Natural killer cell (primary cell): ENCODE measurements at regions not wholly inside any gene's neighbourhood (a gene's known extent, or its start where the extent isn't known, plus 50 kb on each side); places are given as distances from the start of the nearest gene placed in this dataset.
"Not testable (repeated sequence)": the region's sequence is repeated elsewhere in the genome, so short reads cannot be mapped to it uniquely, and the experiment has no call there.

Experiments used
- ATAC-seq, 3 donors: fragments of 150-1000 bp in 2 of 3; fragments of 200-7000 bp in 1 of 3; cut with Tn5 transposase; 1 replicate in 1 of 3; 2 replicates in 2 of 3; pipeline ENCODE4 v1.10.0; 2021; ENCODE audit warnings: mild to moderate bottlenecking in 2 of 3, moderate library complexity in 2 of 3
- DNase-seq, 2 donors: peaks; one replicate each; pipeline versions ENCODE4 v3.0.0 to v3.0.0-alpha.2; 2013 to 2021; ENCODE audit warnings: mixed read lengths in 1 of 2
- H3K27ac ChIP-seq: one replicate; pipeline ENCODE4 v1.5.1; 2013; ENCODE audit warnings: mild to moderate bottlenecking, low read length
- H3K27me3 ChIP-seq: one replicate; pipeline ENCODE4 v1.6.1; 2013; ENCODE audit warnings: low read length; ENCODE audit not compliant: control insufficient read depth, insufficient read depth
- H3K36me3 ChIP-seq: one replicate; pipeline ENCODE4 v1.6.1; 2013; ENCODE audit warnings: low read length; ENCODE audit not compliant: control insufficient read depth, insufficient read depth
- H3K4me1 ChIP-seq: one replicate; pipeline ENCODE4 v1.6.1; 2013; ENCODE audit warnings: low read length; ENCODE audit not compliant: control insufficient read depth, insufficient read depth
- H3K4me3 ChIP-seq: one replicate; pipeline ENCODE4 v1.5.1; 2013; ENCODE audit warnings: low read length
- H3K9me3 ChIP-seq: one replicate; pipeline ENCODE4 v1.6.1; 2013; ENCODE audit warnings: low read length; ENCODE audit not compliant: control insufficient read depth, insufficient read depth
- H3K27ac Mint-ChIP-seq, 2 donors: one replicate each; pipeline ENCODE4 v1.8.0; 2022; ENCODE audit warnings: mild to moderate bottlenecking in 2 of 2, mixed read lengths in 2 of 2, moderate library complexity in 1 of 2
- H3K27me3 Mint-ChIP-seq, 2 donors: one replicate each; pipeline ENCODE4 v1.8.0; 2022; ENCODE audit warnings: low read depth in 2 of 2, mixed read lengths in 2 of 2
- H3K36me3 Mint-ChIP-seq: one replicate; pipeline ENCODE4 v1.8.0; 2022; ENCODE audit warnings: mixed read lengths
- H3K4me1 Mint-ChIP-seq, 2 donors: one replicate each; pipeline ENCODE4 v1.8.0; 2022; ENCODE audit warnings: mixed read lengths in 2 of 2
- H3K4me3 Mint-ChIP-seq: one replicate; pipeline ENCODE4 v1.8.0; 2022; ENCODE audit warnings: mild to moderate bottlenecking, moderate library complexity, mixed read lengths
- H3K9me3 Mint-ChIP-seq, 2 donors: one replicate each; pipeline ENCODE4 v1.8.0; 2022; ENCODE audit warnings: mixed read lengths in 2 of 2
- WGBS: methylation state at CpG from one replicate; pipeline ENCODE4 v1.1.7; 2013; ENCODE audit warnings: missing lambda C conversion rate; ENCODE audit not compliant: insufficient coverage; 5-methylcytosine and 5-hydroxymethylcytosine counted together
- intact Hi-C: fragments of 100-400 bp; cut with micrococcal nuclease; formaldehyde crosslinking; loops from one replicate; pipeline ENCODE4 v1.14.2; 2022
- TF ChIP-seq, protein P1 (sequence below): fragments of 200-600 bp; IDR thresholded peaks from one replicate; pipeline ENCODE4 v1.8.0; 2022; ENCODE audit warnings: antibody characterized with exemption

DNA sequence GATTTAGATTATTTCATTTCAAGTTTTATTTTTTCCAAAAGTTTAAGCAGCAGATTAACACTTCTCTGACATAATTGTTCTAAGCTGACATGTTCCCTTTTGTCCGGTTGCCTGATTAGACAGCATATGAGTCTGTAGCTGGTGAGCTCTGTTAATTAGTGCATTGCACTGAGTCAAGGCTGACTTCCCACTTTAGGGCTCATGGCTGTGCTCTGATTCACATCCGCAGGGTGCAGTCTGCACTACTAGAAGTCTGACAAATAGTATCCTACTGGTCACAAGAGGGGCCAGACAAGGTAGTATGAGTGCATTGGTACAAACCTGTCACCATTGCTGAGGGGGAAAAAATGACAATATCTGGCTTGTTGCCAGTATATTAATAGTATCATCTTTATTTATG is 443.9 kb upstream of the ZNF804A start:
- Mint-ChIP-seq H3K4me1 (no peaks in the 10 kb centered on the region), H3K27ac (no peak overlapping the region), H3K36me3 (peaks cover 9% of the 10 kb centered on the region), H3K27me3 (no peaks in the 10 kb centered on the region), H3K9me3 (peaks cover 24 to 29% of the 10 kb centered on the region in 2 donors), H3K4me3 (no peak overlapping the region)
- H3K36me3 ChIP-seq: no peaks in the 10 kb centered on the region
- TF ChIP-seq, protein P1, sequence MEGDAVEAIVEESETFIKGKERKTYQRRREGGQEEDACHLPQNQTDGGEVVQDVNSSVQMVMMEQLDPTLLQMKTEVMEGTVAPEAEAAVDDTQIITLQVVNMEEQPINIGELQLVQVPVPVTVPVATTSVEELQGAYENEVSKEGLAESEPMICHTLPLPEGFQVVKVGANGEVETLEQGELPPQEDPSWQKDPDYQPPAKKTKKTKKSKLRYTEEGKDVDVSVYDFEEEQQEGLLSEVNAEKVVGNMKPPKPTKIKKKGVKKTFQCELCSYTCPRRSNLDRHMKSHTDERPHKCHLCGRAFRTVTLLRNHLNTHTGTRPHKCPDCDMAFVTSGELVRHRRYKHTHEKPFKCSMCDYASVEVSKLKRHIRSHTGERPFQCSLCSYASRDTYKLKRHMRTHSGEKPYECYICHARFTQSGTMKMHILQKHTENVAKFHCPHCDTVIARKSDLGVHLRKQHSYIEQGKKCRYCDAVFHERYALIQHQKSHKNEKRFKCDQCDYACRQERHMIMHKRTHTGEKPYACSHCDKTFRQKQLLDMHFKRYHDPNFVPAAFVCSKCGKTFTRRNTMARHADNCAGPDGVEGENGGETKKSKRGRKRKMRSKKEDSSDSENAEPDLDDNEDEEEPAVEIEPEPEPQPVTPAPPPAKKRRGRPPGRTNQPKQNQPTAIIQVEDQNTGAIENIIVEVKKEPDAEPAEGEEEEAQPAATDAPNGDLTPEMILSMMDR: no peak
- intact Hi-C loops: no loop called here
- no peaks in the 10 kb centered on the region for H3K27me3 ChIP-seq
- H3K4me1 ChIP-seq: no peaks in the 10 kb centered on the region
- H3K4me3 ChIP-seq: no peak overlapping the region
- H3K9me3 ChIP-seq: peaks cover 3% of the 10 kb centered on the region
- no peak for DNase-seq
- H3K27ac ChIP-seq: no peak overlapping the region
- WGBS: 85% methylated on average over 2 of the region's 2 CpGs
- no peak for ATAC-seq

DNA sequence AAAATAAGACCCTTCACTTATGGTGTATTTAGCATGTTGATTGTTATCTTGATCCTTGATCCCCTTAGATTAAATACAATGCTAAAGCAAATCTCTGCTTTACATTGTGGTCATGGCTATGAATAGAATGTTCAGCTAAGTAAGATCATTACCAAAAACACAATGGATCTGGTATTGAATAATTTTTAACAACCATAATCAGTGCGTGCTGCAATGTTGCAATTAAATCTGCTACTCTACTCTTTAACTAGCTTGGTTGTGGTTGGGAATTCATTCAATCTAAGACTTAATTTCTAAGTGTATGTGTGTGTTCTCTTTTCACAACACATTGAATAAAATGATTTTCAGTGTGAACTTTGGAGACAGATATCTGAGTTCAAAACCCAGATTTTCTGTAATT is 442.5 kb upstream of the ZNF804A start:
- no peaks in the 10 kb centered on the region for H3K36me3 ChIP-seq
- intact Hi-C loops: no loop called here

DNA sequence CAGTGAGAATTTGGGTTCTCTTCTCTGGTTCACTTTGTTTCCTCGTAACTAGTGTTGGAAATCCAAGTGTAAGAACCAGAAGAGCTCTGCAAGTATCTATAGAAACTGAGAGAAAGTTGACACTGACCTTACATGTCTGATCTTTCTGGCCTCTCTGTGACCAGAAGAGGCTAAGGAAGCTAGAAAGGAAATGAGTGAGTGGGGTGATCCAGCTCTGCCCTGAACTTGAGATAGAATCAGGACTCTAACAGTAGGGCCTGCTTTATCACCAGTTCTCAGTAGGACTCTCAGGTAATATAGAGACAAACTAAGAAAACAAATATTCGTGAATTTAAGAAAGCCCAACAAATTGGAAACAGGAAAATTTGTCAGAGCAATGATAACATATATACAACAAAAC is 441.2 kb upstream of the ZNF804A start:
- Mint-ChIP-seq H3K36me3 (peaks cover 13% of the 10 kb centered on the region), H3K27me3 (no peaks in the 10 kb centered on the region), H3K9me3 (peaks cover 24 to 29% of the 10 kb centered on the region in 2 donors), H3K4me1 (no peaks in the 10 kb centered on the region), H3K27ac (no peak overlapping the region), H3K4me3 (no peak overlapping the region)
- Histone ChIP-seq H3K27ac (no peak overlapping the region), H3K27me3 (no peaks in the 10 kb centered on the region), H3K9me3 (no peaks in the 10 kb centered on the region), H3K4me3 (no peak overlapping the region), H3K36me3 (no peaks in the 10 kb centered on the region), H3K4me1 (no peaks in the 10 kb centered on the region)
- DNase-seq: no peak
- 0% methylated on average over 1 of the region's 2 CpGs for WGBS
- ATAC-seq: no peak
- TF ChIP-seq, protein P1: no peak
- intact Hi-C loops: no loop called here

More for the DNA sequence above, 442.5 kb upstream of the ZNF804A start:
- Histone ChIP-seq H3K4me1 (no peaks in the 10 kb centered on the region), H3K9me3 (no peaks in the 10 kb centered on the region), H3K4me3 (no peak overlapping the region), H3K27ac (no peak overlapping the region), H3K27me3 (no peaks in the 10 kb centered on the region)
- Mint-ChIP-seq H3K9me3 (peaks cover 23 to 28% of the 10 kb centered on the region in 2 donors), H3K27me3 (no peaks in the 10 kb centered on the region), H3K36me3 (peaks cover 13% of the 10 kb centered on the region), H3K4me3 (no peak overlapping the region), H3K27ac (no peak overlapping the region), H3K4me1 (no peaks in the 10 kb centered on the region)
- no CpG with 5 or more reads among the region's 1 CpG for WGBS
- TF ChIP-seq, protein P1: no peak
- ATAC-seq (no peak), DNase-seq (no peak)

DNA sequence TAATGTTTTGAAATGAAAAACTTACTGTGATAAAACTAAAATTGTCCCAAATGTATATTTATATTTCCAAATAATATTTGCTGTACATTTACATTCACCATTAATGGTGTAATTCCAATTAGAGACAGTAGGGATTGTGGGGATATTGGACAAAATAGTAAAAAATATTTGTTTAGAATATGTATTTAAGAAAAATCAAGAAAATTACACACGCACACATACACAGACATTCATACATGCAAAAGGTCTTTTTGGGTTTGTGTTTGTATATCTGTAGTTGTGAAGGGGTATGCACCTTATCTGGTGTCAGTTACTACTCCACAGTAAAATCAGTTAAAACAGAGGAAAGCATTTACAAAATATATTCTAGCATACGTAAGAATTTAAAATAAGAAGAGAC is 435.9 kb upstream of the ZNF804A start:
- DNase-seq: no peak
- Mint-ChIP-seq H3K4me1 (no peaks in the 10 kb centered on the region), H3K36me3 (peaks cover 20% of the 10 kb centered on the region), H3K27me3 (no peaks in the 10 kb centered on the region), H3K4me3 (no peak overlapping the region), H3K9me3 (peaks cover 23 to 34% of the 10 kb centered on the region in 2 donors), H3K27ac (no peak overlapping the region)
- Histone ChIP-seq H3K36me3 (no peaks in the 10 kb centered on the region), H3K4me3 (no peak overlapping the region), H3K4me1 (no peaks in the 10 kb centered on the region), H3K9me3 (no peaks in the 10 kb centered on the region), H3K27ac (no peak overlapping the region), H3K27me3 (no peaks in the 10 kb centered on the region)
- TF ChIP-seq, protein P1: no peak
- WGBS: no CpG with 5 or more reads among the region's 2 CpGs
- no peak for ATAC-seq
- intact Hi-C loops: no loop called here

DNA sequence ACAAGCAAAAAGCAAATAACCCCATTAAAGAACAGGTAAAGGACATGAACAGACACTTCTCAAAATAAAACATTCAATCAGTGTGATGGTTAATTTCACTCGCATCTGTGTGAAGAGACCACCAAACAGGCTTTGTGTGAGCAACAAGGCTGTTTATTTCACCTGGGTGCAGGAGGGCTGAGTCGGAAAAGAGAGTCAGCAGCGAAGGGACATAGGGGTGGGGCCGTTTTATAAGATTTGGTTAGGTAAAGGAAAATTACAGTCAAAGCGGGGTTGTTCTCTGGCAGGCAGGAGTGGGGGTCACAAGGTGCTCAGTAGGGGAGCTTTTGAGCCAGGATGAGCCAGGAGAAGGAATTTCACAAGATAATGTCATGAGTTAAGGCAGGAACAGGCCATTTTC is 429.5 kb upstream of the ZNF804A start:
- H3K36me3 ChIP-seq, H3K9me3 ChIP-seq, H3K4me3 ChIP-seq, H3K27me3 ChIP-seq, intact Hi-C loops, H3K27ac Mint-ChIP-seq, H3K4me1 Mint-ChIP-seq, H3K27ac ChIP-seq, DNase-seq, H3K27me3 Mint-ChIP-seq, H3K4me1 ChIP-seq, H3K4me3 Mint-ChIP-seq, ATAC-seq: not testable (repeated sequence)
- peaks cover 11 to 30% of the 10 kb centered on the region in 2 donors for H3K9me3 Mint-ChIP-seq
- peaks cover 23% of the 10 kb centered on the region for H3K36me3 Mint-ChIP-seq
- 91% methylated on average over 5 of the region's 5 CpGs for WGBS
